ENCODE measurements at regions not wholly inside any gene's neighbourhood (a gene's known extent, or its start where the extent isn't known, plus 50 kb on each side); places are given as distances from the start of the nearest gene placed in this dataset.

DNA sequence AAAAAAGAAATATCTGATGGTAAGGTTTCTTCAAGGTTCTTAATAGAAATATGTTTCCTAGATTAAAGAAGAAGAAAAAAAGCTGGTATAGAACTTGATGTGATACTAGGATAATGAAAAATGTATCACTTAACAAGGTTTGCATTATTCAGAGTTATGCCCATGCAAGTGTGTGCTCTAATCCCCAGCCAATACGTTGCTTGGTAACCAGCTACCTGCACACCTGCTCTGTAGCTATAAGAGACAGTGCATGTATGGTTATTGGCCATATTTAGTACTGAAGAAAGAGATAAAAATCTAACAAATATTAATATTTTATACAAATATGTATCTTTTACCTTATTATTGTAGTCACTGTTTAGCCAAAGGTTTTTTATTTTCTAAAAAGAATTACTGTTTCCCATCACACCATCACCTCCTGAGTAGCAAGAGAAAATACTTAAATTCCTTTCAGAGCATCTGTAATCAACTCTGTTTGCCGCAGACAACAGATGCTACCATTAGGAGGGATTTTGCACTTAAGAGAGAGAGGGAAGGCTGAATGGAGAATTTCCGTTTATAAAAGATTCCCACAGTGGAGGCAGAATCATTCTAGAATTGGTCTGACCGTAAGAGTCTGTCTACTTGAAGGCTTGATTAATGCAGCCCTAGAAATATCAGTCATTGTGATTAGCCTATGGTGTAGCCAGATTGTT lies 115.6 kb downstream of the NEDD1 start:
- no peak overlapping the region for H3K27ac ChIP-seq
- no peaks in the 10 kb centered on the region for H3K9me3 ChIP-seq
- 71 to 83% methylated on average over 4 of the region's 4 CpGs for WGBS, 2 donors
- TF ChIP-seq EP300 (IDR thresholded peaks at IDR 0.05) (no peak), POLR2A (IDR thresholded peaks at IDR 0.05) (no peak), POLR2AphosphoS5 (IDR thresholded peaks at IDR 0.05) (no peak)
- TF ChIP-seq, protein P1, sequence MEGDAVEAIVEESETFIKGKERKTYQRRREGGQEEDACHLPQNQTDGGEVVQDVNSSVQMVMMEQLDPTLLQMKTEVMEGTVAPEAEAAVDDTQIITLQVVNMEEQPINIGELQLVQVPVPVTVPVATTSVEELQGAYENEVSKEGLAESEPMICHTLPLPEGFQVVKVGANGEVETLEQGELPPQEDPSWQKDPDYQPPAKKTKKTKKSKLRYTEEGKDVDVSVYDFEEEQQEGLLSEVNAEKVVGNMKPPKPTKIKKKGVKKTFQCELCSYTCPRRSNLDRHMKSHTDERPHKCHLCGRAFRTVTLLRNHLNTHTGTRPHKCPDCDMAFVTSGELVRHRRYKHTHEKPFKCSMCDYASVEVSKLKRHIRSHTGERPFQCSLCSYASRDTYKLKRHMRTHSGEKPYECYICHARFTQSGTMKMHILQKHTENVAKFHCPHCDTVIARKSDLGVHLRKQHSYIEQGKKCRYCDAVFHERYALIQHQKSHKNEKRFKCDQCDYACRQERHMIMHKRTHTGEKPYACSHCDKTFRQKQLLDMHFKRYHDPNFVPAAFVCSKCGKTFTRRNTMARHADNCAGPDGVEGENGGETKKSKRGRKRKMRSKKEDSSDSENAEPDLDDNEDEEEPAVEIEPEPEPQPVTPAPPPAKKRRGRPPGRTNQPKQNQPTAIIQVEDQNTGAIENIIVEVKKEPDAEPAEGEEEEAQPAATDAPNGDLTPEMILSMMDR (IDR thresholded peaks at IDR 0.05) = no peak
- H3K27me3 ChIP-seq = no peaks in the 10 kb centered on the region
- DNase-seq = no peak
- H3K4me3 ChIP-seq = no peak overlapping the region
- H3K36me3 ChIP-seq = no peaks in the 10 kb centered on the region
- intact Hi-C loops (cut with DNase I) = no loop called here
- no peaks in the 10 kb centered on the region for H3K4me1 ChIP-seq

DNA sequence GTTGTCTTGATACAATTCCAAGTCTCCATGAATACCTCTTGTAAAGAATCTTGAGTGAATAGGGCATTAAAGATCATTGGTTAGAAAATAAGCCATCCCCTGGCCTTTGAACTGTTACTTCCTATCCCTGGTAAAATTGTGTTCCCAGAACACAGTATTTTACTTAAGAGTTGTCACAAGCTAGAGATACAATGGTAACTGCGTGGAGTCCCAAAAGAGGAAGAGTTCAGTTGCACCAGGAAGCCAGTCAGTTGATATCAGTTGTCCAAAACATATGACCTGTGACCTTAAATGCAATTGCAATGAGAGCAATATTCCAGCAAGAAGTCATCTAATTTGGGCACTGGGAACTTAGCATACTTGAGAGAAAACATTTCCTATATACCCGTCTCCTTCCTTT lies 117.3 kb downstream of the NEDD1 start:
- DNase-seq = no peak
- Histone ChIP-seq H3K4me1 (no peaks in the 10 kb centered on the region), H3K9me3 (no peaks in the 10 kb centered on the region), H3K36me3 (no peaks in the 10 kb centered on the region), H3K27me3 (no peaks in the 10 kb centered on the region), H3K27ac (no peak overlapping the region), H3K4me3 (no peak overlapping the region)
- intact Hi-C loops (cut with DNase I) = no loop called here
- TF ChIP-seq, protein P1 (IDR thresholded peaks at IDR 0.05) = no peak
- TF ChIP-seq POLR2A (IDR thresholded peaks at IDR 0.05) (no peak), EP300 (IDR thresholded peaks at IDR 0.05) (no peak), POLR2AphosphoS5 (IDR thresholded peaks at IDR 0.05) (no peak)
- 72% methylated on average over 2 of the region's 2 CpGs for WGBS, 2 donors

DNA sequence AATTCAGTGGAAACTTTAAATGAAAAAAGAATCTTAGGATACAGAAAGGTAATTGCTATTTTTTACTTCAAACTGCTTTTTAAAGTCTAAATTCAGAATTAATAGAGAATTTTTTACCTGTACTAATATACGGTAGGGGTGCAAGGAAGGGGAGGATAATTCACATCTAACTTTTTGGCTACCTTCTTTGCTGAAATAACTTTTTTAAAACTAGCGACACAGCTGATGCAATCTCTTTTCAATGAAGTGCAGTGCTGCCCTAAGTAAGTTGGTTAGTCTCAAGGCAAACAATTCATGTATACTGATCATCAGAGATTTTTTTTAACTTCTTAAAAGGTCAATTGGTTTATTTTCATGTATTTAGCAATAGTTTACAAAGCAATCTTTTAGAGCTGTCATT lies 119.8 kb downstream of the NEDD1 start:
- no peak for TF ChIP-seq POLR2A (IDR thresholded peaks at IDR 0.05)
- TF ChIP-seq POLR2AphosphoS5 (IDR thresholded peaks at IDR 0.05) = no peak
- no peak for TF ChIP-seq EP300 (IDR thresholded peaks at IDR 0.05)
- TF ChIP-seq, protein P1 (IDR thresholded peaks at IDR 0.05) = no peak
- intact Hi-C loops (cut with DNase I) = no loop called here
- WGBS, 2 donors = 88 to 92% methylated on average over 2 of the region's 2 CpGs

DNA sequence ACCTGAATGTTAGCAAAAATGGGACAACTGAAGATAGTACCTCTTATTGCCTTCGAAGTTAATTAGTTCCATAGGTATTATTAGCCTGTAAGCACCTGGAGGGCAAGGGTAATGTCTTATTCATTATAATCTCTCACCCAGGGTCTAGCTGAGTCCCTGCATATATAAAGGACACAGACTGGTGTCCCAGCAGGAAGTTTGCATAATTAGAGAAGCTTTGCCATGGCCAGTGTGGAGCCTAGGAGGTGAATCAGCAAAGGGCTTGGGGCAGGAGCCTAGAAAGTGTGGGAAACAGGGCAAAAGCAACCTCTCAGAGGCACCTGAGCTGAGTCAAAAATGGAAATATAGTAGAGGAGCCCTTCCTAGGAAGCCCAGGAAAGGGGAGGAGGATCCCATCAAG lies 120.4 kb downstream of the NEDD1 start:
- intact Hi-C loops (cut with DNase I) = no loop called here
- Histone ChIP-seq H3K27me3 (no peaks in the 10 kb centered on the region), H3K4me1 (no peaks in the 10 kb centered on the region), H3K9me3 (peaks cover 0 to under 1% (median 0%) of the 10 kb centered on the region in 4 donors), H3K36me3 (no peaks in the 10 kb centered on the region), H3K4me3 (no peak overlapping the region), H3K27ac (no peak overlapping the region)
- WGBS, 2 donors = 39 to 66% methylated on average over 1 of the region's 1 CpG
- TF ChIP-seq POLR2AphosphoS5 (IDR thresholded peaks at IDR 0.05) (no peak), POLR2A (IDR thresholded peaks at IDR 0.05) (no peak), EP300 (IDR thresholded peaks at IDR 0.05) (no peak)
- TF ChIP-seq, protein P1 (IDR thresholded peaks at IDR 0.05) = no peak
- no peak for DNase-seq

More for the DNA sequence above, 119.8 kb downstream of the NEDD1 start:
- H3K27ac ChIP-seq = no peak overlapping the region
- H3K9me3 ChIP-seq = no peaks in the 10 kb centered on the region
- no peaks in the 10 kb centered on the region for H3K36me3 ChIP-seq
- H3K27me3 ChIP-seq = no peaks in the 10 kb centered on the region
- DNase-seq = no peak
- H3K4me1 ChIP-seq = no peaks in the 10 kb centered on the region
- no peak overlapping the region for H3K4me3 ChIP-seq

DNA sequence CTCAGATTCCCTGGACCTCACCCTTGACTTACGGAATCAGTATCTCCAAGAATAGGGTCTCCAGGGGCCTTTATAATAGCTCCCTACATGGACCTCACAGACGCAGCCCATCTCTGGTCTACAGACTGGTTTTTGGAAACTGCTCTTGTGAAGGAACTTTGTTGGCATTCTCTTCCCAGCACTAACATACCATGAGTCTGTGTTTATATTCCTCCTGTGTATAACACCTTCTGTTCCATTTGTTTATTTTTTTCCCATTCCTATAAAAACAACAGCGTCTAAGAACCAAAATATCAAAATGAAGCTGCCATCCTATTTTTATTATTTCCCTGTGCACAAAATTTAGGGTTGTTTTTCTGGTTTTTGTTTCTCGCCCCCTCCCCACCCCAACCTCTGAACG lies 131.1 kb downstream of the NEDD1 start:
- no peak for DNase-seq
- H3K4me3 ChIP-seq = no peak overlapping the region
- WGBS, 2 donors = 70 to 71% methylated on average over 5 of the region's 5 CpGs
- TF ChIP-seq EP300 (IDR thresholded peaks at IDR 0.05) (no peak), POLR2AphosphoS5 (IDR thresholded peaks at IDR 0.05) (no peak), POLR2A (IDR thresholded peaks at IDR 0.05) (no peak)
- TF ChIP-seq, protein P1 (IDR thresholded peaks at IDR 0.05) = no peak
- no peak overlapping the region for H3K27ac ChIP-seq
- H3K36me3 ChIP-seq = no peaks in the 10 kb centered on the region
- no peaks in the 10 kb centered on the region for H3K27me3 ChIP-seq
- intact Hi-C loops (cut with DNase I) = no loop called here
- H3K9me3 ChIP-seq = no peaks in the 10 kb centered on the region
- no peaks in the 10 kb centered on the region for H3K4me1 ChIP-seq

All from sigmoid colon (tissue), 6 donors.